Stomach (tissue), 8 donors: ENCODE measurements at regions not wholly inside any gene's neighbourhood (a gene's known extent, or its start where the extent isn't known, plus 50 kb on each side); places are given as distances from the start of the nearest gene placed in this dataset.

Experiments used
- DNase-seq, 2 donors: peaks; one replicate each; pipeline versions ENCODE4 v3.0.0 to v3.0.0-alpha.2; 2013 to 2019
- H3K27ac ChIP-seq, 5 donors: fragments of 200-600 bp in 4 of 5; sonication (generic) in 4 of 5; one replicate each; pipeline ENCODE4 v1.5.1; 2013 to 2019; ENCODE audit warnings: mild to moderate bottlenecking in 1 of 5, moderate library complexity in 1 of 5
- H3K27me3 ChIP-seq, 3 donors: fragments of 200-600 bp; sonication (generic); one replicate each; pipeline ENCODE4 v1.5.1; 2017 to 2019; ENCODE audit warnings: mixed run types in 1 of 3
- H3K36me3 ChIP-seq, 4 donors: fragments of 200-600 bp; sonication (generic); 1 replicate in 3 of 4; 2 replicates in 1 of 4; pipeline ENCODE4 v1.5.1; 2016 to 2019
- H3K4me1 ChIP-seq, 4 donors: fragments of 200-600 bp; sonication (generic); one replicate each; pipeline ENCODE4 v1.5.1; 2016 to 2019
- H3K4me3 ChIP-seq, 4 donors: fragments of 200-600 bp; sonication (generic) in 3 of 4; one replicate each; pipeline ENCODE4 v1.5.1; 2016 to 2019; ENCODE audit warnings: mild to moderate bottlenecking in 1 of 4
- H3K9me3 ChIP-seq, 4 donors: fragments of 200-600 bp; sonication (generic); one replicate each; pipeline ENCODE4 v1.5.1; 2016 to 2019
- CTCF ChIP-seq, 7 experiments: fragments of 450-650 bp in 4 of 7; fragments of 200-600 bp in 3 of 7; sonication (generic) in 3 of 7; IDR thresholded peaks; one replicate each; pipeline ENCODE4 v1.5.1; 2016 to 2019; ENCODE audit warnings: antibody characterized with exemption in 7 of 7, control low read depth in 2 of 7, mild to moderate bottlenecking in 1 of 7
- EP300 ChIP-seq: sonication (generic); formaldehyde crosslinking; IDR thresholded peaks from one replicate; pipeline ENCODE4 v1.6.1; 2017; ENCODE audit warnings: antibody characterized with exemption
- POLR2A ChIP-seq, 4 donors: fragments of 450-650 bp; IDR thresholded peaks; one replicate each; pipeline ENCODE4 v1.6.1; 2016; ENCODE audit warnings: antibody characterized with exemption in 4 of 4, control low read depth in 2 of 4, mild to moderate bottlenecking in 1 of 4, moderate library complexity in 1 of 4
- POLR2AphosphoS5 ChIP-seq, 3 donors: sonication (generic); formaldehyde crosslinking; IDR thresholded peaks; one replicate each; pipeline ENCODE4 v1.6.1; 2016; ENCODE audit warnings: antibody characterized with exemption in 3 of 3
- WGBS, 5 donors: extraction: QIAGEN DNeasy Blood & Tissue Kit in 3 of 5; methylation state at CpG; one replicate each; pipeline versions ENCODE4 v1.1.5 to v1.1.7; 2013 to 2018; 5-methylcytosine and 5-hydroxymethylcytosine counted together
- intact Hi-C: fragments of 100-400 bp; cut with DNase I; formaldehyde crosslinking; loops from one replicate; pipeline ENCODE4 v1.15.1; 2023; ENCODE audit warnings: low total_unique reads
- donor health status: healthy with polysubstance abuse.
- donor health status: Bipolar disorder and iron deficiency.
- donor health status: healthy.

GRCh38 chr3:59606638-59607266 is 556.9 kb upstream of the CFAP20DC start:
- Histone ChIP-seq H3K4me1 (no peaks in the 10 kb centered on the region), H3K4me3 (no peak overlapping the region), H3K27ac (no peak overlapping the region), H3K9me3 (no peaks in the 10 kb centered on the region), H3K36me3 (no peaks in the 10 kb centered on the region), H3K27me3 (no peaks in the 10 kb centered on the region)
- no peak for DNase-seq
- TF ChIP-seq EP300: no peak
- no peak for TF ChIP-seq POLR2AphosphoS5 (IDR thresholded peaks at IDR 0.05)
- no peak for TF ChIP-seq CTCF (IDR thresholded peaks at IDR 0.05)
- TF ChIP-seq POLR2A (IDR thresholded peaks at IDR 0.05): no peak
- 53 to 68% (median 63%) methylated on average over 4 of the region's 4 CpGs for whole genome bisulfite sequencing, 5 donors
- intact Hi-C loops: no loop called here

GRCh38 chr3:59605944-59606534 is 556.2 kb upstream of the CFAP20DC start:
- Histone ChIP-seq H3K27ac (no peak overlapping the region), H3K4me3 (no peak overlapping the region), H3K27me3 (no peaks in the 10 kb centered on the region), H3K9me3 (no peaks in the 10 kb centered on the region), H3K36me3 (no peaks in the 10 kb centered on the region), H3K4me1 (no peaks in the 10 kb centered on the region)
- TF ChIP-seq POLR2A (IDR thresholded peaks at IDR 0.05) (no peak), EP300 (no peak), POLR2AphosphoS5 (IDR thresholded peaks at IDR 0.05) (no peak), CTCF (IDR thresholded peaks at IDR 0.05) (no peak)
- DNase-seq: no peak
- WGBS, 5 donors: 88 to 95% (median 91%) methylated on average over 5 of the region's 5 CpGs
- intact Hi-C loops: no loop called here

GRCh38 chr3:59605318-59605717 is 555.5 kb upstream of the CFAP20DC start:
- peak; percentile 38 to 45 for DNase-seq
- Histone ChIP-seq H3K27me3 (no peaks in the 10 kb centered on the region), H3K4me3 (no peak overlapping the region), H3K27ac (no peak overlapping the region), H3K36me3 (no peaks in the 10 kb centered on the region), H3K4me1 (no peaks in the 10 kb centered on the region), H3K9me3 (no peaks in the 10 kb centered on the region)
- intact Hi-C loops: no loop called here
- TF ChIP-seq CTCF (IDR thresholded peaks at IDR 0.05) (no peak), POLR2AphosphoS5 (IDR thresholded peaks at IDR 0.05) (no peak), EP300 (no peak), POLR2A (IDR thresholded peaks at IDR 0.05) (no peak)
- WGBS, 5 donors: 44 to 100% (median 70%) methylated on average over 1 of the region's 1 CpG

GRCh38 chr3:59601486-59601885 is 551.7 kb upstream of the CFAP20DC start:
- Histone ChIP-seq H3K9me3 (no peaks in the 10 kb centered on the region), H3K4me3 (no peak overlapping the region), H3K27me3 (no peaks in the 10 kb centered on the region), H3K27ac (no peak overlapping the region), H3K4me1 (no peaks in the 10 kb centered on the region), H3K36me3 (no peaks in the 10 kb centered on the region)
- DNase-seq: no peak
- WGBS, 5 donors: 74 to 96% (median 84%) methylated on average over 1 of the region's 1 CpG
- no peak for TF ChIP-seq POLR2AphosphoS5 (IDR thresholded peaks at IDR 0.05)
- intact Hi-C loops: no loop called here

- Histone ChIP-seq H3K36me3 (no peaks in the 10 kb centered on the region), H3K4me3 (no peak overlapping the region), H3K9me3 (no peaks in the 10 kb centered on the region), H3K27ac (no peak overlapping the region), H3K27me3 (no peaks in the 10 kb centered on the region), H3K4me1 (no peaks in the 10 kb centered on the region)
- WGBS, 5 donors: 61 to 82% (median 75%) methylated on average over 2 of the region's 2 CpGs
- no peak for DNase-seq
- TF ChIP-seq POLR2A (IDR thresholded peaks at IDR 0.05) (no peak), CTCF (IDR thresholded peaks at IDR 0.05) (no peak), EP300 (no peak), POLR2AphosphoS5 (IDR thresholded peaks at IDR 0.05) (no peak)
- intact Hi-C loops: no loop called here
These were observed 550.8 kb upstream of the CFAP20DC start for GRCh38 chr3:59600631-59601030.
